Fibroblast of skin of back (primary cell): ENCODE measurements at regions not wholly inside any gene's neighbourhood (a gene's known extent, or its start where the extent isn't known, plus 50 kb on each side); places are given as distances from the start of the nearest gene placed in this dataset.
"Not testable (repeated sequence)": the region's sequence is repeated elsewhere in the genome, so short reads cannot be mapped to it uniquely, and the experiment has no call there.

Experiments used
- DNase-seq: peaks from one replicate; pipeline ENCODE4 v3.0.0-alpha.2; 2013

GRCh38 chr1:242900558-242900957 is 354.5 kb downstream of the CEP170 start:
- DNase-seq, result not testable (repeated sequence)

GRCh38 chr1:242890192-242890741 is 364.8 kb downstream of the CEP170 start:
- DNase-seq, result peak; percentile 5

GRCh38 chr1:242886137-242886536 is 361.6 kb upstream of the PLD5 start:
- no peak for DNase-seq

- not testable (repeated sequence) for DNase-seq
Measured at GRCh38 chr1:242880022-242880421, 355.5 kb upstream of the PLD5 start.

- no peak for DNase-seq
Measured at GRCh38 chr1:242877743-242878142, 353.2 kb upstream of the PLD5 start.

- no peak for DNase-seq
Measured at GRCh38 chr1:242877229-242877628, 352.7 kb upstream of the PLD5 start.

- DNase-seq, result no peak
Measured at GRCh38 chr1:242876030-242876429, 351.5 kb upstream of the PLD5 start.

- no peak for DNase-seq
Measured at GRCh38 chr1:242873661-242874060, 349.2 kb upstream of the PLD5 start.

GRCh38 chr1:242872521-242872920 is 348.0 kb upstream of the PLD5 start:
- DNase-seq, result no peak

- no peak for DNase-seq
Measured at GRCh38 chr1:242871471-242872030, 347.1 kb upstream of the PLD5 start.

GRCh38 chr1:242870966-242871365 is 346.5 kb upstream of the PLD5 start:
- DNase-seq, result no peak

GRCh38 chr1:242856289-242856688 is 331.8 kb upstream of the PLD5 start:
- no peak for DNase-seq

GRCh38 chr1:242854466-242854865 is 330.0 kb upstream of the PLD5 start:
- DNase-seq, result no peak

GRCh38 chr1:242847390-242847993 is 323.0 kb upstream of the PLD5 start:
- DNase-seq, result peak; percentile 4

- DNase-seq, result no peak
Measured at GRCh38 chr1:242842094-242842493, 317.6 kb upstream of the PLD5 start.

- DNase-seq, result no peak
Measured at GRCh38 chr1:242839101-242839500, 314.6 kb upstream of the PLD5 start.

GRCh38 chr1:242836423-242836822 is 311.9 kb upstream of the PLD5 start:
- DNase-seq, result no peak

GRCh38 chr1:242828828-242829227 is 304.3 kb upstream of the PLD5 start:
- no peak for DNase-seq

- DNase-seq, result no peak
Measured at GRCh38 chr1:242828199-242828598, 303.7 kb upstream of the PLD5 start.

GRCh38 chr1:242827538-242827937 is 303.0 kb upstream of the PLD5 start:
- no peak for DNase-seq

GRCh38 chr1:242826701-242827336 is 302.3 kb upstream of the PLD5 start:
- no peak for DNase-seq

- DNase-seq, result peak; percentile 2
Measured at GRCh38 chr1:242824435-242824834, 299.9 kb upstream of the PLD5 start.

- no peak for DNase-seq
Measured at GRCh38 chr1:242813490-242814091, 289.1 kb upstream of the PLD5 start.
